Fibroblast of lung (primary cell): ENCODE measurements at regions not wholly inside any gene's neighbourhood (a gene's known extent, or its start where the extent isn't known, plus 50 kb on each side); places are given as distances from the start of the nearest gene placed in this dataset.

Experiments used
- DNase-seq, 2 donors: peaks; one replicate each; pipeline versions ENCODE4 v3.0.0 to v3.0.0-alpha.2; 2010; ENCODE audit warnings: low read depth in 2 of 2
- H2AFZ ChIP-seq: 2 replicates; pipeline ENCODE4 v1.5.1; 2012; ENCODE audit warnings: low read length, control low read depth, inconsistent platforms
- H3K27ac ChIP-seq: 2 replicates; pipeline ENCODE4 v1.5.1; 2011; ENCODE audit warnings: low read length, control low read depth; ENCODE audit not compliant: insufficient read depth
- H3K27me3 ChIP-seq: 2 replicates; pipeline ENCODE4 v1.5.1; 2011; ENCODE audit warnings: mild to moderate bottlenecking, low read length; ENCODE audit not compliant: control insufficient read depth, insufficient read depth
- H3K36me3 ChIP-seq: 2 replicates; pipeline ENCODE4 v1.5.1; 2011; ENCODE audit warnings: low read length; ENCODE audit not compliant: control insufficient read depth, insufficient read depth
- H3K4me1 ChIP-seq: 2 replicates; pipeline ENCODE4 v1.5.1; 2011; ENCODE audit warnings: low read length; ENCODE audit not compliant: control insufficient read depth, insufficient read depth; ENCODE audit errors: extremely low read depth
- H3K4me2 ChIP-seq: 2 replicates; pipeline ENCODE4 v1.5.1; 2011; ENCODE audit warnings: low read length, control low read depth; ENCODE audit not compliant: insufficient read depth; ENCODE audit errors: extremely low read depth
- H3K4me3 ChIP-seq, 4 experiments: fragments of 200-600 bp in 1 of 4; sonication (generic) in 1 of 4; replicated peaks in 1 of 4; 2 replicates each; pipeline ENCODE4 v1.5.1; 2011 to 2016; ENCODE audit warnings: low read length in 4 of 4, low read depth in 3 of 4, mild to moderate bottlenecking in 3 of 4, control low read depth in 2 of 4, inconsistent platforms in 1 of 4, mixed read lengths in 1 of 4; ENCODE audit not compliant: insufficient read depth in 1 of 4; ENCODE audit errors: control extremely low read depth in 1 of 4
- H3K79me2 ChIP-seq: 2 replicates; pipeline ENCODE4 v1.5.1; 2012; ENCODE audit warnings: mild to moderate bottlenecking, low read length, inconsistent platforms; ENCODE audit not compliant: control insufficient read depth, insufficient read depth
- H3K9ac ChIP-seq: 2 replicates; pipeline ENCODE4 v1.5.1; 2011; ENCODE audit warnings: mild to moderate bottlenecking, low read length, control low read depth; ENCODE audit not compliant: insufficient read depth
- H3K9me3 ChIP-seq: 2 replicates; pipeline ENCODE4 v1.5.1; 2012; ENCODE audit warnings: low read depth, low read length; ENCODE audit not compliant: control insufficient read depth, insufficient read depth
- H4K20me1 ChIP-seq: 2 replicates; pipeline ENCODE4 v1.5.1; 2011; ENCODE audit warnings: low read length; ENCODE audit not compliant: control insufficient read depth, insufficient read depth; ENCODE audit errors: extremely low read depth
- CTCF ChIP-seq, 2 donors: IDR thresholded peaks in 1 of 2; conservative IDR thresholded peaks in 1 of 2; 1 replicate in 1 of 2; 2 replicates in 1 of 2; pipeline ENCODE4 v1.5.1; 2011 to 2012; ENCODE audit warnings: low read length in 2 of 2, control low read depth in 1 of 2, inconsistent platforms in 1 of 2, low read depth in 1 of 2, mild to moderate bottlenecking in 1 of 2
- EZH2 ChIP-seq: IDR thresholded peaks from 2 replicates; pipeline ENCODE4 v1.5.1; 2012; ENCODE audit warnings: low read length, control low read depth, mild to moderate bottlenecking; ENCODE audit errors: missing control alignments

- H3K9me3 ChIP-seq = no peaks in the 10 kb centered on the region
- no peak overlapping the region for H3K4me2 ChIP-seq
- no peak overlapping the region for H2AFZ ChIP-seq
- peak in 1 of 2 donors; percentile 9 for DNase-seq
- H3K36me3 ChIP-seq = no peaks in the 10 kb centered on the region
- no peak overlapping the region for H3K9ac ChIP-seq
- H3K4me3 ChIP-seq = no peak overlapping the region
- TF ChIP-seq EZH2 (no peak), CTCF (conservative IDR thresholded peaks at IDR 0.05 in 1 of 2, IDR thresholded peaks at IDR 0.05 in 1 of 2; ENCODE audit: low read depth in 1 of 2, low read length in 2 of 2) (no peak)
- no peaks in the 10 kb centered on the region for H3K79me2 ChIP-seq
- H4K20me1 ChIP-seq = no peaks in the 10 kb centered on the region
- H3K4me1 ChIP-seq = no peaks in the 10 kb centered on the region
- H3K27me3 ChIP-seq = no peaks in the 10 kb centered on the region
- no peak overlapping the region for H3K27ac ChIP-seq
These were observed 363.7 kb upstream of the SOX9 start for GRCh38 chr17:71757156-71757555.

- H3K27me3 ChIP-seq = no peaks in the 10 kb centered on the region
- H3K9me3 ChIP-seq = no peaks in the 10 kb centered on the region
- H3K4me1 ChIP-seq = no peaks in the 10 kb centered on the region
- DNase-seq = no peak
- H3K4me3 ChIP-seq = no peak overlapping the region
- TF ChIP-seq CTCF (conservative IDR thresholded peaks at IDR 0.05 in 1 of 2, IDR thresholded peaks at IDR 0.05 in 1 of 2; ENCODE audit: low read depth in 1 of 2, low read length in 2 of 2) (no peak), EZH2 (no peak)
- H3K27ac ChIP-seq = no peak overlapping the region
- H4K20me1 ChIP-seq = no peaks in the 10 kb centered on the region
- H3K9ac ChIP-seq = no peak overlapping the region
- no peak overlapping the region for H2AFZ ChIP-seq
- no peaks in the 10 kb centered on the region for H3K79me2 ChIP-seq
- H3K36me3 ChIP-seq = no peaks in the 10 kb centered on the region
- no peak overlapping the region for H3K4me2 ChIP-seq
These were observed 362.9 kb upstream of the SOX9 start for GRCh38 chr17:71757956-71758355.

- Histone ChIP-seq H3K4me2 (no peak overlapping the region), H2AFZ (no peak overlapping the region), H3K9ac (no peak overlapping the region), H3K4me3 (no peak overlapping the region), H4K20me1 (no peaks in the 10 kb centered on the region), H3K27me3 (no peaks in the 10 kb centered on the region), H3K27ac (no peak overlapping the region), H3K9me3 (no peaks in the 10 kb centered on the region), H3K79me2 (no peaks in the 10 kb centered on the region), H3K36me3 (no peaks in the 10 kb centered on the region), H3K4me1 (no peaks in the 10 kb centered on the region)
- peak; percentile 30 to 31 for DNase-seq
- no peak for TF ChIP-seq EZH2
- no peak for TF ChIP-seq CTCF (conservative IDR thresholded peaks at IDR 0.05 in 1 of 2, IDR thresholded peaks at IDR 0.05 in 1 of 2; ENCODE audit: low read depth in 1 of 2, low read length in 2 of 2)
These were observed 361.3 kb upstream of the SOX9 start for GRCh38 chr17:71759422-71760060.
